Ishikawa (cell line): ENCODE measurements at regions not wholly inside any gene's neighbourhood (a gene's known extent, or its start where the extent isn't known, plus 50 kb on each side); places are given as distances from the start of the nearest gene placed in this dataset.

Source experiments
- EGR1 ChIP-seq: IDR thresholded peaks from 2 replicates; pipeline ENCODE4 v1.6.1; 2012
- EP300 ChIP-seq: IDR thresholded peaks from 2 replicates; pipeline ENCODE4 v1.6.1; 2012; ENCODE audit warnings: borderline replicate concordance
- FOXM1 ChIP-seq: IDR thresholded peaks from 2 replicates; pipeline ENCODE4 v1.6.1; 2012; ENCODE audit warnings: low read depth, borderline replicate concordance
- REST ChIP-seq: IDR thresholded peaks from 2 replicates; pipeline ENCODE4 v1.6.1; 2012; ENCODE audit warnings: low read depth, mild to moderate bottlenecking
- TCF12 ChIP-seq: IDR thresholded peaks from 2 replicates; pipeline ENCODE4 v1.6.1; 2012; ENCODE audit warnings: low read depth
- USF1 ChIP-seq: IDR thresholded peaks from 2 replicates; pipeline ENCODE4 v1.6.1; 2012
- YY1 ChIP-seq: IDR thresholded peaks from 2 replicates; pipeline ENCODE4 v1.6.1; 2012; ENCODE audit warnings: low read depth

GRCh38 chr7:142327628-142328405, 70.0 kb upstream of the PRSS58 start:
- no peak for TF ChIP-seq YY1
- TF ChIP-seq REST: no peak
- TF ChIP-seq TCF12: no peak; the same call in 1 of the 2 replicates
- TF ChIP-seq FOXM1: no peak
- no peak for TF ChIP-seq EGR1
- TF ChIP-seq USF1: no peak
- no peak for TF ChIP-seq EP300
